ENCODE measurements at regions not wholly inside any gene's neighbourhood (a gene's known extent, or its start where the extent isn't known, plus 50 kb on each side); places are given as distances from the start of the nearest gene placed in this dataset.

- ATAC-seq (no peak), DNase-seq (no peak)
- Histone ChIP-seq H3K27ac (no peak overlapping the region), H3K9me3 (no peaks in the 10 kb centered on the region), H3K36me3 (no peaks in the 10 kb centered on the region), H3K4me1 (peaks cover 0 to 5% (median 0%) of the 10 kb centered on the region in 12 donors), H3K27me3 (no peaks in the 10 kb centered on the region), H3K4me3 (no peak overlapping the region)
- WGBS, 4 donors, result 70 to 72% (median 72%) methylated on average over 19 of the region's 19 CpGs
- TF ChIP-seq POLR2A (IDR thresholded peaks at IDR 0.05), result no peak
- TF ChIP-seq CTCF (IDR thresholded peaks at IDR 0.05), result no peak
- intact Hi-C loops (cut with DNase I), result no loop called here
Measured at GRCh38 chr6:168826726-168827585, 386.0 kb downstream of the SMOC2 start.

GRCh38 chr6:168826078-168826390 is 385.1 kb downstream of the SMOC2 start:
- DNase-seq, result no peak
- no peak for ATAC-seq
- WGBS, 4 donors, result 92 to 94% (median 94%) methylated on average over 23 of the region's 23 CpGs
- Histone ChIP-seq H3K36me3 (no peaks in the 10 kb centered on the region), H3K27me3 (no peaks in the 10 kb centered on the region), H3K27ac (no peak overlapping the region), H3K4me1 (peaks cover 0 to 5% (median 0%) of the 10 kb centered on the region in 12 donors), H3K9me3 (no peaks in the 10 kb centered on the region), H3K4me3 (no peak overlapping the region)
- intact Hi-C loops (cut with DNase I), result no loop called here
- TF ChIP-seq POLR2A (IDR thresholded peaks at IDR 0.05) (no peak), CTCF (IDR thresholded peaks at IDR 0.05) (no peak)

GRCh38 chr6:168825226-168826077 is 384.5 kb downstream of the SMOC2 start:
- ATAC-seq (no peak), DNase-seq (no peak)
- no peaks in the 10 kb centered on the region for H3K9me3 ChIP-seq
- H3K27ac ChIP-seq, result no peak overlapping the region
- 93 to 96% (median 95%) methylated on average over 33 to 68 of the region's 68 CpGs for WGBS, 4 donors
- no peaks in the 10 kb centered on the region for H3K27me3 ChIP-seq
- intact Hi-C loops (cut with DNase I), result no loop called here
- TF ChIP-seq CTCF (IDR thresholded peaks at IDR 0.05), result no peak
- TF ChIP-seq POLR2A (IDR thresholded peaks at IDR 0.05), result no peak
- H3K4me3 ChIP-seq, result no peak overlapping the region
- H3K4me1 ChIP-seq, result peaks cover 0 to 5% (median 0%) of the 10 kb centered on the region in 12 donors
- no peaks in the 10 kb centered on the region for H3K36me3 ChIP-seq

Measured in heart left ventricle (tissue), 16 donors.